ACC112 (cell line): ENCODE measurements at regions not wholly inside any gene's neighbourhood (a gene's known extent, or its start where the extent isn't known, plus 50 kb on each side); places are given as distances from the start of the nearest gene placed in this dataset.
A peak's percentile ranks its signal among the peaks of the same experiment; 100 is the strongest.

Experiments used
- H2AFZ ChIP-seq: fragments of 200-600 bp; sonication (generic); one replicate; pipeline ENCODE4 v1.6.0; 2017; ENCODE audit warnings: antibody characterized with exemption, low read length; ENCODE audit not compliant: unreplicated experiment
- H3K27ac ChIP-seq: fragments of 200-600 bp; sonication (generic); 2 replicates; pipeline ENCODE4 v1.5.1; 2014; ENCODE audit warnings: low read depth, mild to moderate bottlenecking, antibody characterized with exemption, low read length, moderate library complexity
- H3K27me3 ChIP-seq: fragments of 200-600 bp; sonication (generic); 2 replicates; pipeline ENCODE4 v1.6.1; 2014; ENCODE audit warnings: mild to moderate bottlenecking, antibody characterized with exemption, low read length, moderate library complexity, mixed read lengths; ENCODE audit not compliant: insufficient read depth
- H3K36me3 ChIP-seq: fragments of 200-600 bp; sonication (generic); 2 replicates; pipeline ENCODE4 v1.6.1; 2016; ENCODE audit warnings: mild to moderate bottlenecking, antibody characterized with exemption, low read length, moderate library complexity, mixed read lengths; ENCODE audit not compliant: insufficient read depth
- H3K4me1 ChIP-seq: fragments of 200-600 bp; sonication (generic); one replicate; pipeline ENCODE4 v1.6.1; 2016; ENCODE audit warnings: low read length, mixed read lengths; ENCODE audit not compliant: insufficient read depth, unreplicated experiment, control insufficient read depth
- H3K4me3 ChIP-seq: fragments of 200-600 bp; sonication (generic); 2 replicates; pipeline ENCODE4 v1.5.1; 2014; ENCODE audit warnings: mild to moderate bottlenecking, low read depth, low read length
- H3K79me2 ChIP-seq: fragments of 200-600 bp; sonication (generic); one replicate; pipeline ENCODE4 v1.6.0; 2016; ENCODE audit warnings: low read length; ENCODE audit not compliant: control insufficient read depth, unreplicated experiment, insufficient read depth

DNA sequence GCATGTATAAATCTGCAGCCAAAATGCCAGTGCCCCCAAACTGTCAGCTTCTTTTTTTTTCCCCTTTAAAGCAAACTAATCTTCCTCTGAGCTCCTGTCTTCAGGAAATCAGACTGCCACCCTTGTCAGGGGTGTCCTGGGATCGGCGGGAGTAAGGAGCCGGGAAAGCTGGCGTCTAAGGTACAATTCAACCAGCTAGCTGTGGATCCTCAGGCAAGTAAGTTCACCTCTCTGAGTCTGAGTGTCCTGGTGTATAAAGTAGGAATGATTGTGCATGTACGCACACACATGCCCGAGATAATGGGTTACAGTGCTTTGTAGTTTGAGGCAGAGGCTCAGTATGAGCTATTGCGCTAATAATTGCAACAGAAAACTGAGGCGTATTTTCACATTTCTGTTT, 98.3 kb downstream of the ANKRD60 start:
- Histone ChIP-seq H3K36me3 (no peaks in the 10 kb centered on the region), H3K27me3 (peaks cover 4% of the 10 kb centered on the region; the same call in 1 of the 2 replicates), H3K4me3 (no peak overlapping the region), H2AFZ (no peak overlapping the region), H3K79me2 (no peaks in the 10 kb centered on the region), H3K4me1 (peaks cover 21% of the 10 kb centered on the region), H3K27ac (no peak overlapping the region)

GRCh38 chr20:58129721-58130151, 98.7 kb downstream of the ANKRD60 start:
- Histone ChIP-seq H3K79me2 (no peaks in the 10 kb centered on the region), H2AFZ (no peak overlapping the region), H3K4me1 (peaks cover 21% of the 10 kb centered on the region), H3K27me3 (peaks cover 4% of the 10 kb centered on the region; the same call in 1 of the 2 replicates), H3K4me3 (no peak overlapping the region), H3K36me3 (no peaks in the 10 kb centered on the region), H3K27ac (no peak overlapping the region)

DNA sequence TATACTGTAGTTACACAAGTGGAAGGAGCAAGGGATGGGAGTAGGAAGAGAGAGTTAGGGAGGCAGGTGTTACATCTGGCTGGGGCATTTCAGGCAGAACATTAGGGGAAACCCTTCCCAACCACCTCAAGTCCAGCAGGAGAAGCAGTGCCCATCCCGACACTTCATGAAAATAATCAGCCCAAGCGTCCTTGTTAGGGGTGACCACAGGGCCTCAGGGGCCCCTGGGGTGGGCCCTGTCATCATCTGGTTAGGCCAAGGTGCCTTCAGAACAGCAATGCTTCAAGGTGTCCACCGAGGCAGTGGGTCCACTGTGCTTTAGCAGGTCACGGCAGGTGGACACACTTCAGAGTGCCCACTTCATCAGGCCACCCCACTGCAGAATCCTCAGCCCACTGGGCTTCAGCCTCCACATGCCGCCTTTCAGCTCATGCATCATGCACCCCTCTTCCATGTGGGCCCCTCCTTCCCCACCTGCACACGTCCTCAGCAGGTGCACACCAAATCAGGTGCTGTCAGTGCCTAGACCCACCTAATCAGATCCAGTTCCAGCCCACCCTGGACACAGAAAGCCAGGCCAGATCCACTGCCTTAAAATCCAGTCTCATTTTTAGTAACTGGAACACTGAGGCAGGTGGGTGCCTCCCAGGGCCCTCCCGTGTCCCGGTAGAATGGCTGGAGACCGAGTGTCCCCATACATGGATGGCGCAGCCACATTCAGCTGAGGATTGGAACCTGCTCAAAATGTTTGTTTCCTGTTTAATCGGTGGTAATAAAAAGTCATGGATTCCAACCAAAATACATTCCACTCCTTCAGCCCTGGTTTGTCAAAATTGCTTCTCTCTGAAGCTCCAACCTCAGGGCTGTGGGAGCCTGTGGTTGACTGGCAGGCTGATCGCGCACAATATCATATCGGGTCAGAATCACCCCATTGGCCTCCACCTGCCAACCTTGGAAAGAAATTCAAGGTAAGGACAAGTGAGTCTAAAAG, 99.5 kb downstream of the ANKRD60 start:
- H3K79me2 ChIP-seq, result no peaks in the 10 kb centered on the region
- H3K36me3 ChIP-seq, result no peaks in the 10 kb centered on the region
- no peak overlapping the region for H3K4me3 ChIP-seq
- peaks cover 21% of the 10 kb centered on the region for H3K4me1 ChIP-seq
- H3K27me3 ChIP-seq, result peaks cover 4% of the 10 kb centered on the region; the same call in 1 of the 2 replicates
- no peak overlapping the region for H2AFZ ChIP-seq
- H3K27ac ChIP-seq, result no peak overlapping the region

DNA sequence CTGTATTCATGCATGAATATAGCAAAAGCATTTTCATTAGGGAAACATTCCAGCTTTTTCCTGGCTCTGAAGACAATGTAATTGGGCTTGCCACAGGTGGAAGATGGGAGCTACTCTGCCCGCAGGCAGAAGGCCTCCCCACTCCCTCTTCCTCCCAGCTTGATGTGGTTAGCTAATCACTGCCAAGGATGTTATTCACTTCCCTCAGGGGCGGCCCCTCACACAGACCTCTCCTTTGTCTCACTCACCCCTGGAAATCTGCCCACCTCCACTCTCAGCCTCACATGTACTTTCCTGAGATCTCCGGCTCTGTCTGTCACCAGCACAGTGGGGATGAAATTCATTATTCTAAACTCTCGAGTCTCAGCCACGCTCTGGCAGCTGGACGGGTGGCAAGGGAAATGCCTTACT, 100.7 kb downstream of the ANKRD60 start:
- no peak overlapping the region for H3K27ac ChIP-seq
- H3K4me1 ChIP-seq, result peaks cover 12% of the 10 kb centered on the region
- H3K4me3 ChIP-seq, result no peak overlapping the region
- H3K79me2 ChIP-seq, result no peaks in the 10 kb centered on the region
- no peaks in the 10 kb centered on the region for H3K36me3 ChIP-seq
- peaks cover 4% of the 10 kb centered on the region; the same call in 1 of the 2 replicates for H3K27me3 ChIP-seq
- H2AFZ ChIP-seq, result no peak overlapping the region

DNA sequence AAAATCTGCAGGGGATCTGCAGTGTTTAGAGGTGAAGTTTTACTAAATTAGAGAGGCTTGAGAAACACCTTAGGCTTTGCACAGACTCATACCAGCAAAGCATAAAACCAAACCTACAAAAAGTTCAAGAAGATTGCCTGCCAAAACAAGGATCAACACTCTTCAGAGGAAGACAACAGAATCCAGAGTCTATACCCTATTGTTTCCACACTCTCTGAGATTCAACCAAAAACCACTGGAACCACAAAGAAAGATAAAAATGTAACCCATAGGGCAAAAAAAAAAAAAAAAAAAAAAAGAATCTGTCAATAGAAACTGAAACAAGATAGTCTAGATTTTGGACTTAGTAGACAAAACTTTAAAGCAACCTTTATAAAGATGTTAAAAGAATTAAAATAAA, 102.7 kb downstream of the ANKRD60 start:
- H3K4me1 ChIP-seq, result no peaks in the 10 kb centered on the region
- peaks cover 4% of the 10 kb centered on the region; the same call in 1 of the 2 replicates for H3K27me3 ChIP-seq
- H3K36me3 ChIP-seq, result no peaks in the 10 kb centered on the region
- no peak overlapping the region for H3K27ac ChIP-seq
- H2AFZ ChIP-seq, result no peak overlapping the region
- no peak overlapping the region for H3K4me3 ChIP-seq
- no peaks in the 10 kb centered on the region for H3K79me2 ChIP-seq

GRCh38 chr20:58117944-58118343, 110.5 kb downstream of the ANKRD60 start:
- no peak overlapping the region for H3K27ac ChIP-seq
- no peaks in the 10 kb centered on the region for H3K79me2 ChIP-seq
- no peaks in the 10 kb centered on the region for H3K27me3 ChIP-seq
- no peaks in the 10 kb centered on the region for H3K4me1 ChIP-seq
- no peak overlapping the region for H3K4me3 ChIP-seq
- no peak overlapping the region for H2AFZ ChIP-seq
- no peaks in the 10 kb centered on the region for H3K36me3 ChIP-seq

DNA sequence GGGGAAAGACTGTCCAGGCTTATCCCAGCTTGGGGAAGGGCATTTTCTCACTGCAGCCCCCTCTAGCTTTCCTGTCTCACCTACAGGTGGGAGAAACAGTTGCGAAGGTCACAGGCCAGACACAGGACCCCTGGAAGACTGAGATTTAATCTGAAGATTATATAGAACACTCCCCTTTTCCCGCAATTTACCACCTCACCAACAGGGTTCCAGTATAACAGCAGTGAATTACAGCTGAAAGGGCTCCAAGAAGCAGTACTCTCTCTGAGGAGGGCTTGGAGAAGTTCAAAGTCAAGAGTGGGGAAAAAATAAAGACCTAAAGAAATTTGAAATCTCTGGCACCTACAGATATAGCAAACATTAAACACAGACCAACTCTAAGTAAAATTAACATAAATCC, 111.9 kb downstream of the ANKRD60 start:
- Histone ChIP-seq H3K27ac (no peak overlapping the region), H3K4me1 (peaks cover 12% of the 10 kb centered on the region), H3K36me3 (no peaks in the 10 kb centered on the region), H3K27me3 (no peaks in the 10 kb centered on the region), H3K79me2 (no peaks in the 10 kb centered on the region), H3K4me3 (no peak overlapping the region), H2AFZ (no peak overlapping the region)

GRCh38 chr20:58113716-58114115, 114.7 kb downstream of the ANKRD60 start:
- no peak overlapping the region for H3K27ac ChIP-seq
- H3K36me3 ChIP-seq, result no peaks in the 10 kb centered on the region
- H3K79me2 ChIP-seq, result no peaks in the 10 kb centered on the region
- no peaks in the 10 kb centered on the region for H3K27me3 ChIP-seq
- H2AFZ ChIP-seq, result no peak overlapping the region
- no peak overlapping the region for H3K4me3 ChIP-seq
- H3K4me1 ChIP-seq, result peaks cover 24% of the 10 kb centered on the region

DNA sequence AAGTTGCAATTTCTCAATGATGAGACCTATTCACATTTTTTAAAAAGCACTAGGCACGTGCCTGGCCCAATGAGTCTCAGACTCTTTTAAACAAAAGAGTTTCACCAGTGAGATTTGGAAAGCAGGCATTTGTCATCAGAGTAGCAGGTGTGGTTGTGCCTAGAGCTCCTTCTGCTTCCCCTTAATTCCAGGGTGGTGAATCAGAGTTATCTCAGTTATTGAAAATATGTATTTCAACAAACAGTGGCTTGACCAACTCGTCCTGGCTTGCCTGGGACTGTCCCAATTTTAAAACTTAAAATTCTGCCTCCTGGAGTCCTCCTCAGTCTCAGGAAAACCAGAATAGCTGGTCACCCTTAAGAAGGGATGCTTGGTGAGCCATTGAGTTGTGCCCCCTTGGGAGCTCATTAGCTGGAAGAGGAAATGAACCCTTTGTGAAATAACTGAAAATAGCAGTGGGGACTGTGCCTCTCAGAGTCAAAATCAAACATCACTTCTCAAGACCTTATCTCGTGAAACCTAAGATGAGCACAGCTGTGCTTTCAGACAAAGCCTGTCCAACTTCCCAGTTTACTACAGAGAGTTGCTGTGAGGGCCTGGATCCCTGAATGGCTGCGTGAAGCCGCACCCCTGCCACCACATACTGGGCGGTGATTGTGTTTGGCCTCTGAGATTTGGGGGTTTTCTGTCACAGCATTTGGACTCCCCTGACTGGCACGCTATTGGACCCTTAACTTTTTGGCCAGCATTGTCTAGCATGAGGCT, 116.3 kb downstream of the ANKRD60 start:
- Histone ChIP-seq H3K27me3 (no peaks in the 10 kb centered on the region), H3K36me3 (no peaks in the 10 kb centered on the region), H3K79me2 (no peaks in the 10 kb centered on the region), H3K27ac (peak overlapping the region; percentile 59), H3K4me3 (no peak overlapping the region), H2AFZ (no peak overlapping the region), H3K4me1 (peaks cover 24% of the 10 kb centered on the region)

- Histone ChIP-seq H2AFZ (no peak overlapping the region), H3K4me1 (peaks cover 24% of the 10 kb centered on the region), H3K4me3 (no peak overlapping the region), H3K27me3 (no peaks in the 10 kb centered on the region), H3K27ac (peak overlapping the region; percentile 59; the same call in 1 of the 2 replicates), H3K79me2 (no peaks in the 10 kb centered on the region), H3K36me3 (no peaks in the 10 kb centered on the region)
Observed at GRCh38 chr20:58111310-58112016, 117.0 kb downstream of the ANKRD60 start.
